K562 (cell line): ENCODE measurements at regions not wholly inside any gene's neighbourhood (a gene's known extent, or its start where the extent isn't known, plus 50 kb on each side); places are given as distances from the start of the nearest gene placed in this dataset.

Experiments used
- ATAC-seq: fragments of 200-7000 bp; cut with Tn5 transposase; 3 replicates; pipeline ENCODE4 v1.9.1; 2020; ENCODE audit warnings: moderate library complexity
- BruUV-seq: library from RNA; stranded (reverse); fragments of 400-500 nt; replicated peaks from 2 replicates; lab custom pipeline; 2021; lab: Mats Ljungman, UMichigan
- CTCF ChIA-PET: fragments of 300-600 bp; formaldehyde crosslinking; extraction: SDS; loops from one replicate; lab custom pipeline; 2021; ENCODE audit warnings: low intra/inter-chr PET ratio; lab: Yijun Ruan, JAX
- POLR2A ChIA-PET: fragments of 300-600, 350-650 bp; sonication (Branson Sonifier 250); formaldehyde crosslinking; extraction: SDS; loops from one replicate; lab custom pipeline; 2021; ENCODE audit warnings: antibody characterized with exemption, inconsistent platforms; lab: Yijun Ruan, JAX
- DNase-seq, 4 experiments: peaks; one replicate each; pipeline versions ENCODE4 v3.0.0 to v3.0.0-alpha.2; 2011 to 2018; ENCODE audit warnings: low spot score in 3 of 4, mixed read lengths in 3 of 4; ENCODE audit errors: extremely low read depth in 1 of 4
- FAIRE-seq: peaks from 2 replicates; lab custom pipeline; 2011; peaks lifted over from hg19 to GRCh38; lab: Jason Lieb, UNC
- H2AFZ ChIP-seq: 2 replicates; pipeline ENCODE4 v1.6.0; 2011; ENCODE audit warnings: low read depth, low read length, control low read depth, inconsistent platforms
- H3K27ac ChIP-seq: fragments of 200-600 bp; 3 replicates; pipeline ENCODE4 v1.8.0; 2011; ENCODE audit warnings: low read depth, mild to moderate bottlenecking, control low read depth, inconsistent platforms, low read length, moderate library complexity, mixed read lengths; ENCODE audit errors: extremely low read depth
- H3K27me3 ChIP-seq, 2 experiments: fragments of 300-600 bp in 1 of 2; 2 replicates in 1 of 2; 3 replicates in 1 of 2; pipeline versions ENCODE4 v1.6.0 to v1.8.0; 2011; ENCODE audit warnings: inconsistent platforms in 2 of 2, low read length in 2 of 2, mild to moderate bottlenecking in 1 of 2, mixed read lengths in 1 of 2, moderate library complexity in 1 of 2; ENCODE audit not compliant: control insufficient read depth in 2 of 2, insufficient read depth in 2 of 2
- H3K36me3 ChIP-seq: fragments of 300-600 bp; 3 replicates; pipeline ENCODE4 v1.8.0; 2011; ENCODE audit warnings: mild to moderate bottlenecking, low read length, inconsistent platforms; ENCODE audit not compliant: control insufficient read depth, insufficient read depth
- H3K4me1 ChIP-seq, 2 experiments: fragments of 200-600 bp in 1 of 2; replicated peaks in 1 of 2; 2 replicates in 1 of 2; 3 replicates in 1 of 2; pipeline versions ENCODE4 v1.5.1 to v1.8.0; 2011; ENCODE audit warnings: inconsistent platforms in 2 of 2, low read length in 2 of 2, mild to moderate bottlenecking in 1 of 2, mixed read lengths in 1 of 2, moderate library complexity in 1 of 2; ENCODE audit not compliant: control insufficient read depth in 2 of 2, insufficient read depth in 2 of 2
- H3K4me2 ChIP-seq: 2 replicates; pipeline ENCODE4 v1.6.1; 2011; ENCODE audit warnings: low read length, control low read depth, inconsistent platforms, mixed read lengths; ENCODE audit not compliant: insufficient read depth
- H3K4me3 ChIP-seq: fragments of 200-600 bp; sonication (generic), shearing (Covaris generic); 2 replicates; pipeline ENCODE4 v1.5.1; 2016; ENCODE audit warnings: control low read depth, inconsistent platforms
- H3K79me2 ChIP-seq: fragments of 200-600 bp; 3 replicates; pipeline ENCODE4 v1.8.0; 2011; ENCODE audit warnings: low read length, inconsistent platforms; ENCODE audit not compliant: control insufficient read depth, insufficient read depth
- H3K9ac ChIP-seq, 2 experiments: 2 replicates each; pipeline versions ENCODE4 v1.6.0 to v1.6.1; 2011; ENCODE audit warnings: low read depth in 2 of 2, low read length in 2 of 2, control low read depth in 1 of 2, inconsistent platforms in 1 of 2, mild to moderate bottlenecking in 1 of 2, mixed read lengths in 1 of 2; ENCODE audit not compliant: insufficient read depth in 1 of 2
- H3K9me1 ChIP-seq: one replicate; pipeline ENCODE4 v1.6.0; 2011; ENCODE audit warnings: inconsistent platforms, mild to moderate bottlenecking, low read length, moderate library complexity; ENCODE audit not compliant: control insufficient read depth, insufficient read depth
- H3K9me3 ChIP-seq: replicated peaks from 2 replicates; pipeline ENCODE4 v1.5.1; 2011; ENCODE audit warnings: low read depth, low read length, inconsistent platforms; ENCODE audit not compliant: control insufficient read depth, insufficient read depth
- H4K20me1 ChIP-seq: replicated peaks from 2 replicates; pipeline ENCODE4 v1.6.1; 2011; ENCODE audit warnings: low read length, inconsistent platforms, mixed read lengths; ENCODE audit not compliant: control insufficient read depth, insufficient read depth
- ESRRA ChIP-seq: fragments of 450-650 bp; IDR thresholded peaks from 2 replicates; pipeline ENCODE4 v1.6.1; 2014; ENCODE audit warnings: low read depth, mild to moderate bottlenecking, moderate library complexity, borderline replicate concordance
- FOS ChIP-seq: IDR thresholded peaks from 3 replicates; pipeline ENCODE4 v1.6.1; 2011; ENCODE audit not compliant: insufficient read length; ENCODE audit errors: extremely low read depth
- HDAC1 ChIP-seq, 2 experiments: fragments of 450-650 bp; IDR thresholded peaks; 2 replicates each; pipeline ENCODE4 v1.6.1; 2016 to 2017; ENCODE audit warnings: inconsistent platforms in 1 of 2, mild to moderate bottlenecking in 1 of 2, moderate library complexity in 1 of 2
- HDGF ChIP-seq: fragments of 450-650 bp; IDR thresholded peaks from 2 replicates; pipeline ENCODE4 v1.6.1; 2016
- MTA3 ChIP-seq: fragments of 450-650 bp; formaldehyde crosslinking; IDR thresholded peaks from 2 replicates; pipeline ENCODE4 v1.6.1; 2017; ENCODE audit warnings: mild to moderate bottlenecking, borderline replicate concordance
- POLR2G ChIP-seq: fragments of 200-400 bp; formaldehyde crosslinking; IDR thresholded peaks from 2 replicates; pipeline ENCODE4 v1.6.1; 2017; ENCODE audit warnings: low read depth, mild to moderate bottlenecking, antibody characterized with exemption, low read length, moderate library complexity
- SIN3B ChIP-seq: fragments of 450-650 bp; IDR thresholded peaks from 2 replicates; pipeline ENCODE4 v1.6.1; 2017; ENCODE audit warnings: low read depth, mild to moderate bottlenecking, moderate library complexity
- SMAD3 ChIP-seq: fragments of 450-650 bp; formaldehyde crosslinking; conservative IDR thresholded peaks from 2 replicates; pipeline ENCODE4 v1.4.0; 2020; ENCODE audit warnings: mild to moderate bottlenecking
- SNIP1 ChIP-seq: fragments of 450-650 bp; IDR thresholded peaks from 2 replicates; pipeline ENCODE4 v1.7.1; 2017; ENCODE audit warnings: low read depth, mild to moderate bottlenecking
- TRIM24 ChIP-seq, 2 experiments: fragments of 450-650 bp; IDR thresholded peaks; 2 replicates each; pipeline ENCODE4 v1.6.1; 2016
- ZBTB2 ChIP-seq: fragments of 450-650 bp; IDR thresholded peaks from 2 replicates; pipeline ENCODE4 v1.6.1; 2016; ENCODE audit warnings: antibody characterized with exemption
- ZBTB26 ChIP-seq: fragments of 450-650 bp; formaldehyde crosslinking; IDR thresholded peaks from 2 replicates; pipeline ENCODE4 v1.4.0; 2022; ENCODE audit warnings: missing genetic modification characterization
- ZBTB49 ChIP-seq: sonication (generic); formaldehyde crosslinking; IDR thresholded peaks from 2 replicates; pipeline ENCODE4 v1.8.0; 2022; ENCODE audit warnings: missing genetic modification reagents, mild to moderate bottlenecking, borderline replicate concordance
- ZNF263 ChIP-seq: sonication (generic); formaldehyde crosslinking; IDR thresholded peaks from 2 replicates; pipeline ENCODE4 v1.8.0; 2022; ENCODE audit warnings: mild to moderate bottlenecking, missing genetic modification reagents, borderline replicate concordance
- ZNF395 ChIP-seq: fragments of 200-800 bp; sonication (Bioruptor generic); IDR thresholded peaks from 2 replicates; pipeline ENCODE4 v1.6.1; 2017; ENCODE audit warnings: missing genetic modification characterization, missing compliant biosample characterization
- ZNF436 ChIP-seq: fragments of 250-450, 450-650 bp; sonication (Bioruptor Pico); formaldehyde crosslinking; IDR thresholded peaks from 2 replicates; pipeline ENCODE4 v1.7.0; 2020; ENCODE audit warnings: mild to moderate bottlenecking
- ZNF445 ChIP-seq: fragments of 250-450 bp; sonication (Bioruptor Pico); IDR thresholded peaks from 2 replicates; pipeline ENCODE4 v1.4.0; 2020; ENCODE audit warnings: low read depth, mild to moderate bottlenecking, moderate library complexity
- ZSCAN29 ChIP-seq: fragments of 450-650 bp; IDR thresholded peaks from 2 replicates; pipeline ENCODE4 v1.6.1; 2017
- WGBS: fragments of 100-300 bp; shearing (Covaris generic); methylation state at CpG from one replicate; pipeline ENCODE4 v1.1.6; 2016; ENCODE audit warnings: low coverage, mixed read lengths; ENCODE audit not compliant: insufficient coverage; ENCODE audit errors: missing lambda C conversion rate; 5-methylcytosine and 5-hydroxymethylcytosine counted together
- in situ Hi-C: fragments of 300-500 bp; cut with MboI; formaldehyde crosslinking; loops from 4 replicates; pipeline ENCODE4 v1.15.0; 2018; ENCODE audit warnings: inconsistent platforms, mixed read lengths
- intact Hi-C: fragments of 100-400 bp; cut with micrococcal nuclease; formaldehyde crosslinking; loops from 2 replicates; pipeline ENCODE4 v1.14.2; 2022

- TF ChIP-seq ZNF395 (CRISPR knock-in tag) = no peak
- no peak for TF ChIP-seq SIN3B
- TF ChIP-seq ZNF436 (CRISPR knock-in tag) = no peak
- TF ChIP-seq MTA3 = no peak
- no peak for TF ChIP-seq TRIM24 (IDR thresholded peaks at IDR 0.05)
Measured at GRCh38 chr2:175750195-175750594, 251.9 kb downstream of the LNPK start (continued).

GRCh38 chr2:175745911-175746310, 256.2 kb downstream of the LNPK start:
- no peaks in the 10 kb centered on the region for H3K36me3 ChIP-seq
- H3K9ac ChIP-seq = no peak overlapping the region
- H3K79me2 ChIP-seq = no peaks in the 10 kb centered on the region
- intact Hi-C loops = no loop called here
- peaks cover 3% of the 10 kb centered on the region in 2 experiments; a peak in 3 of 5 replicates for H3K27me3 ChIP-seq
- FAIRE-seq (no peak), DNase-seq (no peak), ATAC-seq (no peak)
- H2AFZ ChIP-seq = no peak overlapping the region
- no TSS peak for BruUV-seq
- H3K27ac ChIP-seq = no peak overlapping the region
- H3K4me2 ChIP-seq = no peak overlapping the region
- H3K9me3 ChIP-seq = no peaks in the 10 kb centered on the region
- H4K20me1 ChIP-seq = no peaks in the 10 kb centered on the region
- CTCF ChIA-PET = no interaction called here
- POLR2A ChIA-PET = no interaction called here
- 7% methylated on average over 1 of the region's 1 CpG for WGBS
- no peak overlapping the region for H3K4me3 ChIP-seq
- no peaks in the 10 kb centered on the region for H3K9me1 ChIP-seq
- H3K4me1 ChIP-seq = peaks cover 0 to 7% of the 10 kb centered on the region in 2 experiments; a peak in 1 of 5 replicates
- in situ Hi-C loops = no loop called here
- TF ChIP-seq ZNF445 (CRISPR knock-in tag) (no peak), FOS (no peak), ZSCAN29 (no peak), POLR2G (no peak), ESRRA (no peak), SNIP1 (no peak), ZBTB26 (CRISPR knock-in tag) (no peak), HDGF (no peak), SMAD3 (no peak), ZNF263 (no peak), ZBTB49 (CRISPR knock-in tag) (no peak), ZBTB2 (no peak), HDAC1 (IDR thresholded peaks at IDR 0.05) (no peak)
